HUES64 (cell line): ENCODE measurements at regions not wholly inside any gene's neighbourhood (a gene's known extent, or its start where the extent isn't known, plus 50 kb on each side); places are given as distances from the start of the nearest gene placed in this dataset.

Source experiments
- H3K27ac ChIP-seq: 2 replicates; pipeline ENCODE4 v1.7.0; 2013; ENCODE audit warnings: low read depth, low read length, inconsistent platforms
- H3K27me3 ChIP-seq: 2 replicates; pipeline ENCODE4 v1.6.1; 2013; ENCODE audit warnings: mild to moderate bottlenecking, low read length; ENCODE audit not compliant: insufficient read depth
- H3K36me3 ChIP-seq: 2 replicates; pipeline ENCODE4 v1.6.1; 2013; ENCODE audit warnings: mild to moderate bottlenecking, low read length; ENCODE audit not compliant: insufficient read depth
- H3K4me1 ChIP-seq: 2 replicates; pipeline ENCODE4 v1.6.1; 2013; ENCODE audit warnings: mild to moderate bottlenecking, low read length, moderate library complexity; ENCODE audit not compliant: insufficient read depth
- H3K4me3 ChIP-seq: 2 replicates; pipeline ENCODE4 v1.5.1; 2013; ENCODE audit warnings: mild to moderate bottlenecking, low read length, moderate library complexity
- H3K9ac ChIP-seq: 2 replicates; pipeline ENCODE4 v1.6.1; 2013; ENCODE audit warnings: mild to moderate bottlenecking, low read depth, low read length
- H3K9me3 ChIP-seq: 2 replicates; pipeline ENCODE4 v1.6.1; 2013; ENCODE audit warnings: low read depth, low read length; ENCODE audit not compliant: insufficient read depth
- WGBS: fragments of 150-250, 120-280 bp; methylation state at CpG from one replicate; pipeline ENCODE4 v1.1.7; 2013; ENCODE audit warnings: missing lambda C conversion rate; 5-methylcytosine and 5-hydroxymethylcytosine counted together

GRCh38 chr4:132016703-132017350, 1132.3 kb upstream of the PCDH10 start:
- 89% methylated on average over 1 of the region's 2 CpGs for WGBS
- no peaks in the 10 kb centered on the region for H3K9me3 ChIP-seq
- no peak overlapping the region for H3K4me3 ChIP-seq
- no peaks in the 10 kb centered on the region for H3K4me1 ChIP-seq
- H3K9ac ChIP-seq = no peak overlapping the region
- no peaks in the 10 kb centered on the region for H3K36me3 ChIP-seq
- H3K27me3 ChIP-seq = no peaks in the 10 kb centered on the region
- H3K27ac ChIP-seq = no peak overlapping the region

DNA sequence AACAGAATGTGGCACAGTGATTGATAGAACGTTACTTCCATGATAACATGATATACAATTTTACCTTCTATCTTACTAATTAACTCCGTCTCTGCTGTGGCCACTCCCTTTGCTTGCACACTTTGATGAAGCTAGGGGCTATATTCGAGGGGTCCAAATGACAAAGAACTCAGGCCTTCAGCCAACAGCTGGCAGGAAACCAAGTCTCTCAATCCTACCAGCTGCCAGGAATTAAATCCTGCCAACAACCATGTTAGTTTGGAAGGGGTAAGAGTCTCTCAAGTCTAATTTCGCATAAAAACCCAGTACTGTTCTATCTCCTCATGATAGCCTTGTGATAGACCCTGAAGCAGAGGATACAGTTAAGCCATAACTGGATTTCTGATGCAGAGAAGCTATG, 1122.9 kb upstream of the PCDH10 start:
- Histone ChIP-seq H3K36me3 (no peaks in the 10 kb centered on the region), H3K4me1 (no peaks in the 10 kb centered on the region), H3K9me3 (no peaks in the 10 kb centered on the region), H3K4me3 (no peak overlapping the region), H3K27me3 (no peaks in the 10 kb centered on the region), H3K27ac (no peak overlapping the region), H3K9ac (no peak overlapping the region)
- 98% methylated on average over 4 of the region's 4 CpGs for WGBS

DNA sequence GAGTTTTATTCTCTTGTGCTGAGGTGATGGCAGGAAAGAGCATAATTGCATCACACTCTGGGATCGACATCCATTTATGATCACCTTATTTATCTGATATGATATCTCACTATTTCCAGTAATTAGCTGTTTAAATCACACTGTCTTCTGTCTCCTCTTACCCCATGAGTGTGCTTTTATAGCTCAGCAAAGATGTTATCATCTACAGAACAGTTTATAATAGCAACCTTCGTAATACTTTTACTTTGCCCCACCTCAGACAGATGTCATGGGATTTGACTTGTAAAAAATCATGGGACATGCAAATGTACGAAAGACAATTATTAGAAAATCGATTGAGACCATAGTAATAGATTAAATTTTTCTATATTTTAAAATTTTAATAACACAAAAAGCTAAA, 1122.3 kb upstream of the PCDH10 start:
- no peak overlapping the region for H3K4me3 ChIP-seq
- no peaks in the 10 kb centered on the region for H3K4me1 ChIP-seq
- H3K27ac ChIP-seq = no peak overlapping the region
- H3K36me3 ChIP-seq = no peaks in the 10 kb centered on the region
- no peaks in the 10 kb centered on the region for H3K27me3 ChIP-seq
- no peak overlapping the region for H3K9ac ChIP-seq
- H3K9me3 ChIP-seq = no peaks in the 10 kb centered on the region
- WGBS = 95% methylated on average over 2 of the region's 4 CpGs

- H3K27ac ChIP-seq = no peak overlapping the region
- H3K9me3 ChIP-seq = peaks cover 22% of the 10 kb centered on the region
- H3K36me3 ChIP-seq = no peaks in the 10 kb centered on the region
- WGBS = 85% methylated on average over 1 of the region's 1 CpG
- H3K4me1 ChIP-seq = no peaks in the 10 kb centered on the region
- H3K4me3 ChIP-seq = no peak overlapping the region
- H3K27me3 ChIP-seq = no peaks in the 10 kb centered on the region
- no peak overlapping the region for H3K9ac ChIP-seq
Measured at GRCh38 chr4:132056496-132056895, 1092.6 kb upstream of the PCDH10 start.

GRCh38 chr4:132059227-132059626, 1089.9 kb upstream of the PCDH10 start:
- H3K27ac ChIP-seq = no peak overlapping the region
- no peaks in the 10 kb centered on the region for H3K4me1 ChIP-seq
- no peaks in the 10 kb centered on the region for H3K36me3 ChIP-seq
- H3K9ac ChIP-seq = no peak overlapping the region
- peaks cover 44% of the 10 kb centered on the region for H3K9me3 ChIP-seq
- no CpG with 5 or more reads among the region's 1 CpG for WGBS
- no peak overlapping the region for H3K4me3 ChIP-seq
- no peaks in the 10 kb centered on the region for H3K27me3 ChIP-seq

DNA sequence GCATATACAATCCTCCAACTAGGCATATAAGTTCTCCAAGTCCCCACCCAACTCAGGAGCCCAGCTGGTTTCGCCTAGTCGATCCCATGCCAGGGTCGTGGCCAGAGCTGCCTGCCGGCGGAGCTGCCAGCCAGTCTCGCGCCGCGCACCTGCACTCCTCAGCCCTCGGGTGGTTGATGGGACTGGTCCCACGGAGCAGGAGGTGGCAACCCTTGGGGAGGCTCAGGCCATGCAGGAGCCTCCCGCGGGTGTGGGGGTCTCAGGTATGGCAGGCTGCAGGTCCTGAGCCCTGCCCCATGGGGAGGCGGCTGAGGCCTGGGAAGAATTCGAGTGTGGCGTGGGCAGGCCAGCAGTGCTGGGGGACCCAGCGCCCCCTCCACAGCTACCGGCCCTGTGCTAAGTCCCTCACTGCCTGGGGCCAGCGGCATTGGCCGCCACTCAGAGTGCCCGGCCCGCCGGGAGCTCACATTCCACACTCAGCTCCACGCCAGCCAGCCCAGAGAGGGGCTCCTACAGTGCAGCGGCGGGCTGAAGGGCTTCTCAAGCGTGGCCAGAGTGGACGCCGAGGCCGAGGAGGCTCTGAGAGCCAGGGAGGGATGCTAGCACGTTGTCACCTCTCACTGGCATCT, 1086.4 kb upstream of the PCDH10 start:
- 97% methylated on average over 31 of the region's 31 CpGs for WGBS
- Histone ChIP-seq H3K27ac (no peak overlapping the region), H3K36me3 (no peaks in the 10 kb centered on the region)

GRCh38 chr4:132063829-132064228, 1085.3 kb upstream of the PCDH10 start:
- Histone ChIP-seq H3K9ac (no peak overlapping the region), H3K4me3 (no peak overlapping the region), H3K4me1 (no peaks in the 10 kb centered on the region), H3K27ac (no peak overlapping the region), H3K9me3 (peaks cover 30% of the 10 kb centered on the region), H3K27me3 (no peaks in the 10 kb centered on the region), H3K36me3 (no peaks in the 10 kb centered on the region)
- 83% methylated on average over 1 of the region's 1 CpG for WGBS

More for the DNA sequence above, 1086.4 kb upstream of the PCDH10 start:
- no peaks in the 10 kb centered on the region for H3K4me1 ChIP-seq
- H3K27me3 ChIP-seq = no peaks in the 10 kb centered on the region
- peaks cover 41% of the 10 kb centered on the region for H3K9me3 ChIP-seq
- H3K4me3 ChIP-seq = no peak overlapping the region
- H3K9ac ChIP-seq = no peak overlapping the region

- Histone ChIP-seq H3K4me1 (no peaks in the 10 kb centered on the region), H3K4me3 (no peak overlapping the region), H3K36me3 (no peaks in the 10 kb centered on the region), H3K27ac (no peak overlapping the region), H3K27me3 (no peaks in the 10 kb centered on the region), H3K9me3 (peaks cover 22% of the 10 kb centered on the region), H3K9ac (no peak overlapping the region)
- 90% methylated on average over 2 of the region's 2 CpGs for WGBS
Measured at GRCh38 chr4:132065940-132066495, 1083.1 kb upstream of the PCDH10 start.

DNA sequence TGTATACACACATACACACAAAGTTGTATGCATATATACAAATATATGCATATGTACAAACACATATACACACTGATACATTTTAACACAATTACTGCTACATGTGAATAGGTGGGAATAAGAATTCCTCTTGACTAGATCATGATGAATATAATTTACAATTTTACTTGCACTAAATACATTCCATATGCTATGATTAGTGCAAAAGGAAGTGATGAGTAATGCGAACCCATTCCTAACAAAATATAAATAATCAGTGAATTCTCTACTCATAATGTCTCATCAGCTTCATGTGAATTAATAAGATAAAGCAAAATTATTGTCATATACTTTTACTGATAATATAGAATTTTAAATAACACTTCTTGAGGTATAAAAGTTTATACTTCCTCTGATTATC, 1077.3 kb upstream of the PCDH10 start:
- no peak overlapping the region for H3K9ac ChIP-seq
- H3K36me3 ChIP-seq = no peaks in the 10 kb centered on the region
- no peak overlapping the region for H3K27ac ChIP-seq
- no peaks in the 10 kb centered on the region for H3K27me3 ChIP-seq
- H3K9me3 ChIP-seq = no peaks in the 10 kb centered on the region
- no peaks in the 10 kb centered on the region for H3K4me1 ChIP-seq
- H3K4me3 ChIP-seq = no peak overlapping the region
- no CpG with 5 or more reads among the region's 1 CpG for WGBS

DNA sequence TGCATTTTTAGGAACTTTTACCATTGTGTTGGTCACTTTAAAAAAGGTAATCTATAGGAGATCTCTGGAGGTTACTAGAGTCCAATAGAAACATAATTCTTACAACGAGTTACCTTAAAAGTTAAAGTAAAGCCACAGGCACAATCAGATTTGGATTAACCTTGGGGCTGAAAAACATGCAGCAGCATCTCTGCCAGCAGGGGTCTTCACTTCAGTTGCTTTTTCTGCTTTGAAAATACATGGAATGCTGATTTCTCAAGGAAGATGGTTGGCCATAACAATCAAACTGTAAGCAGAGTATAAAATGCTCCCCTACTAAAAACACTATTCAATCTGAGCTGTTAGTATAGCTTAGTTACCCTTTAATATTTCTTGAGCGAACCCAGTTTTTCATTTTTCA, 1072.3 kb upstream of the PCDH10 start:
- Histone ChIP-seq H3K4me3 (no peak overlapping the region), H3K4me1 (no peaks in the 10 kb centered on the region), H3K36me3 (no peaks in the 10 kb centered on the region), H3K9ac (no peak overlapping the region), H3K27ac (no peak overlapping the region), H3K27me3 (no peaks in the 10 kb centered on the region), H3K9me3 (no peaks in the 10 kb centered on the region)
- 91% methylated on average over 1 of the region's 2 CpGs for WGBS

GRCh38 chr4:132085105-132085504, 1064.0 kb upstream of the PCDH10 start:
- Histone ChIP-seq H3K27me3 (no peaks in the 10 kb centered on the region), H3K4me3 (no peak overlapping the region), H3K36me3 (no peaks in the 10 kb centered on the region), H3K9me3 (no peaks in the 10 kb centered on the region), H3K4me1 (no peaks in the 10 kb centered on the region), H3K9ac (no peak overlapping the region), H3K27ac (no peak overlapping the region)
- 94% methylated on average over 4 of the region's 4 CpGs for WGBS
